ENCODE measurements at regions not wholly inside any gene's neighbourhood (a gene's known extent, or its start where the extent isn't known, plus 50 kb on each side); places are given as distances from the start of the nearest gene placed in this dataset.

DNA sequence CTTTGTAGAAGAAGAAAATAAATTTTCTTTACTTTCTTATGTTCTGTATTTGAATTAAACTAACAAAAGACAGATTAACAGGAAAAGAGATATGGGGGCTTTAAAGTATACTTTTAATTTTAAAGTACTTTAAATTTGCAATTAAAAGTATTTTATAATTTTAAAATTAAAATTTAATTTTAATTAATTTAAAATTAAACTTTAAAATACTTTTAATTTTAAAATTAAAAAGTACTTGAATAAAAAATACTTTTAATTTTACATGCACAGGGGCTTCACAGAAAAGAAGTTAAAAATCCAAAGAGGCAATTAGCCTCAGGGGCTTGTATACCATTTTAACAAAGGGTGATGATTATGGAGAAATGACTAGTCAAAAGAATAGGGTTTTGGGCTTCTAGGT, 420.5 kb upstream of the TGFBR2 start:
- H3K4me3 Mint-ChIP-seq, result no peak overlapping the region
- H3K27ac Mint-ChIP-seq, result no peak overlapping the region
- TF ChIP-seq, protein P1, sequence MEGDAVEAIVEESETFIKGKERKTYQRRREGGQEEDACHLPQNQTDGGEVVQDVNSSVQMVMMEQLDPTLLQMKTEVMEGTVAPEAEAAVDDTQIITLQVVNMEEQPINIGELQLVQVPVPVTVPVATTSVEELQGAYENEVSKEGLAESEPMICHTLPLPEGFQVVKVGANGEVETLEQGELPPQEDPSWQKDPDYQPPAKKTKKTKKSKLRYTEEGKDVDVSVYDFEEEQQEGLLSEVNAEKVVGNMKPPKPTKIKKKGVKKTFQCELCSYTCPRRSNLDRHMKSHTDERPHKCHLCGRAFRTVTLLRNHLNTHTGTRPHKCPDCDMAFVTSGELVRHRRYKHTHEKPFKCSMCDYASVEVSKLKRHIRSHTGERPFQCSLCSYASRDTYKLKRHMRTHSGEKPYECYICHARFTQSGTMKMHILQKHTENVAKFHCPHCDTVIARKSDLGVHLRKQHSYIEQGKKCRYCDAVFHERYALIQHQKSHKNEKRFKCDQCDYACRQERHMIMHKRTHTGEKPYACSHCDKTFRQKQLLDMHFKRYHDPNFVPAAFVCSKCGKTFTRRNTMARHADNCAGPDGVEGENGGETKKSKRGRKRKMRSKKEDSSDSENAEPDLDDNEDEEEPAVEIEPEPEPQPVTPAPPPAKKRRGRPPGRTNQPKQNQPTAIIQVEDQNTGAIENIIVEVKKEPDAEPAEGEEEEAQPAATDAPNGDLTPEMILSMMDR (conservative IDR thresholded peaks at IDR 0.05), result no peak
- Histone ChIP-seq H3K27ac (ENCODE audit: low read depth, low read length) (no peak overlapping the region), H3K4me3 (ENCODE audit: low read length) (no peak overlapping the region), H3K4me1 (ENCODE audit: control insufficient read depth, insufficient read depth, low read length) (no peaks in the 10 kb centered on the region), H3K9ac (ENCODE audit: extremely low read depth, low read length, poor library complexity, severe bottlenecking) (no peak overlapping the region), H3K36me3 (ENCODE audit: control insufficient read depth, insufficient read depth, low read length) (no peaks in the 10 kb centered on the region), H3K9me3 (ENCODE audit: control insufficient read depth, low read length) (no peaks in the 10 kb centered on the region), H3K27me3 (ENCODE audit: control insufficient read depth, insufficient read depth, low read length, poor library complexity, severe bottlenecking) (no peaks in the 10 kb centered on the region)
- H3K36me3 Mint-ChIP-seq (ENCODE audit: low read depth), result no peaks in the 10 kb centered on the region
- H3K9me3 Mint-ChIP-seq, result no peaks in the 10 kb centered on the region
- DNase-seq, result no peak
- no peaks in the 10 kb centered on the region for H3K4me1 Mint-ChIP-seq
- no peaks in the 10 kb centered on the region for H3K27me3 Mint-ChIP-seq (ENCODE audit: insufficient read depth)

DNA sequence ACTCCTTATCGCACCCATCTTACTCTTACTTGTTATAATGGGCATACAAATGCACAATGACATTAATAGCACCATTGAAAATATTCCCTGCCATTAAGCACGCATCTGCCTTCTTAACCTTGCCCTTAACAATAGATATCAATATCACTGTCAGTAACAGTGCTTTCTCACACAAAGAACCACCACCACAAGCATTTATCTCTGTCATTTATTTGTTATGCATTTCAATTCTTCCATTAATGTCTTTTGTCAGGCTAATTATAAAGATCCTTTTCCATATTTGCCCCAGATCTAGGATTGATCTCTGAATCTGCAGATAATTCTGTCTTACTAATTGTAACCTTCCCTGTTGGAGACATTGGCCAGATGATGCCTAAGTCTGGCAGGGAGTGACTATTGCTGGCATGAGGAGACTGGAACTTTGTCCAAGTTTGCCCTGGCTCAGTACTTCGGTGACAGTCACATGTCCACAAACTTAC, 419.6 kb upstream of the TGFBR2 start:
- Histone ChIP-seq H3K4me1 (ENCODE audit: control insufficient read depth, insufficient read depth, low read length) (no peaks in the 10 kb centered on the region), H3K27me3 (ENCODE audit: control insufficient read depth, insufficient read depth, low read length, poor library complexity, severe bottlenecking) (no peaks in the 10 kb centered on the region), H3K4me3 (ENCODE audit: low read length) (no peak overlapping the region), H3K9ac (ENCODE audit: extremely low read depth, low read length, poor library complexity, severe bottlenecking) (no peak overlapping the region), H3K9me3 (ENCODE audit: control insufficient read depth, low read length) (no peaks in the 10 kb centered on the region), H3K27ac (ENCODE audit: low read depth, low read length) (no peak overlapping the region), H3K36me3 (ENCODE audit: control insufficient read depth, insufficient read depth, low read length) (no peaks in the 10 kb centered on the region)
- Mint-ChIP-seq H3K4me3 (no peak overlapping the region), H3K27me3 (ENCODE audit: insufficient read depth) (no peaks in the 10 kb centered on the region), H3K9me3 (no peaks in the 10 kb centered on the region), H3K27ac (no peak overlapping the region), H3K4me1 (no peaks in the 10 kb centered on the region), H3K36me3 (ENCODE audit: low read depth) (no peaks in the 10 kb centered on the region)
- TF ChIP-seq, protein P1 (conservative IDR thresholded peaks at IDR 0.05), result no peak
- 80 to 88% methylated on average over 3 of the region's 3 CpGs for WGBS, 2 experiments (ENCODE audit: insufficient coverage in 1 of 2, insufficient read length in 1 of 2)
- DNase-seq, result no peak

DNA sequence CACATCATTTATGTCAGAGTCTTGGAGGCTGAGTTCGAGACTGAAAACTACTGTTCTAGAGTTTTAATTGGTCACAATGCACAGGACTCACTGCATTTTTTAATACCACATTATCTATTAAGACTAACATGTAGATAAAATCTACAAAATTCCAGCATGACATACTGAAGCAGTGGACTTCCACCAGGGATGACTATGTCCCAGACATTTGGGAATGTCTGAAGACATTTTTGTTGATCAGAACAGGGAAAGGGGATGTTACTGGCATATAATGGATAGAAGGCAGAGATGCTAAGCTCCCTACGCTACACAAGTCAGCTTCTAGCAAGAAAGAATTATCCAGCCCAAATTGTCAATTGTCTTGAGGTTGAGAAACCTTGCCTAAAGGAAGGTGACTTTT, 419.0 kb upstream of the TGFBR2 start:
- Mint-ChIP-seq H3K27ac (no peak overlapping the region), H3K9me3 (no peaks in the 10 kb centered on the region), H3K27me3 (ENCODE audit: insufficient read depth) (no peaks in the 10 kb centered on the region), H3K36me3 (ENCODE audit: low read depth) (no peaks in the 10 kb centered on the region), H3K4me3 (no peak overlapping the region), H3K4me1 (no peaks in the 10 kb centered on the region)
- Histone ChIP-seq H3K4me1 (ENCODE audit: control insufficient read depth, insufficient read depth, low read length) (no peaks in the 10 kb centered on the region), H3K27me3 (ENCODE audit: control insufficient read depth, insufficient read depth, low read length, poor library complexity, severe bottlenecking) (no peaks in the 10 kb centered on the region), H3K36me3 (ENCODE audit: control insufficient read depth, insufficient read depth, low read length) (no peaks in the 10 kb centered on the region), H3K27ac (ENCODE audit: low read depth, low read length) (no peak overlapping the region), H3K9me3 (ENCODE audit: control insufficient read depth, low read length) (no peaks in the 10 kb centered on the region), H3K9ac (ENCODE audit: extremely low read depth, low read length, poor library complexity, severe bottlenecking) (no peak overlapping the region), H3K4me3 (ENCODE audit: low read length) (no peak overlapping the region)
- TF ChIP-seq, protein P1 (conservative IDR thresholded peaks at IDR 0.05), result no peak
- no peak for DNase-seq
- 93 to 100% methylated on average over 1 to 2 of the region's 2 CpGs for WGBS, 2 experiments (ENCODE audit: insufficient coverage in 1 of 2, insufficient read length in 1 of 2)

Measured in endodermal cell (in vitro differentiated cells).